ENCODE measurements at regions not wholly inside any gene's neighbourhood (a gene's known extent, or its start where the extent isn't known, plus 50 kb on each side); places are given as distances from the start of the nearest gene placed in this dataset.

DNA sequence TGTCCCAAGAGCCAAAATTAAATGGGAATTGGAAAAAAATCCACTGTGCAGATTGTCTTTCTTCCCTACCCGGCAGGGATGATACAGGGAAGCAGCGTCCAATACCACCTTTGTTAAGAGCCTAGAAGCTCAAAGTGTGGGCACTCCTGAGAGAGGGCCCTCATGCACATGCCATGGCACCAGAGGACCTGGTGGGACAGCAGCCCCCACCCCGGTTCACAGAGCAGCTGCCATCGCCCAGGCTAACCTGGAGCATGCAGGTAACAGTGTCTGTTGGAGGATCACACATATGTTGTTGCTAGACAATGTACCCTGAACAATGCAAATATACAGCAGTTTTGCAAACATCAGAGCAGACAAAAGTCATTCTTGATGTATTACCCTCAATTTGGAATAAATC lies 206.5 kb downstream of the TJP1 start:
- no peak for TF ChIP-seq RARB (CRISPR knock-in tag; IDR thresholded peaks at IDR 0.05)
- TF ChIP-seq, protein P1, sequence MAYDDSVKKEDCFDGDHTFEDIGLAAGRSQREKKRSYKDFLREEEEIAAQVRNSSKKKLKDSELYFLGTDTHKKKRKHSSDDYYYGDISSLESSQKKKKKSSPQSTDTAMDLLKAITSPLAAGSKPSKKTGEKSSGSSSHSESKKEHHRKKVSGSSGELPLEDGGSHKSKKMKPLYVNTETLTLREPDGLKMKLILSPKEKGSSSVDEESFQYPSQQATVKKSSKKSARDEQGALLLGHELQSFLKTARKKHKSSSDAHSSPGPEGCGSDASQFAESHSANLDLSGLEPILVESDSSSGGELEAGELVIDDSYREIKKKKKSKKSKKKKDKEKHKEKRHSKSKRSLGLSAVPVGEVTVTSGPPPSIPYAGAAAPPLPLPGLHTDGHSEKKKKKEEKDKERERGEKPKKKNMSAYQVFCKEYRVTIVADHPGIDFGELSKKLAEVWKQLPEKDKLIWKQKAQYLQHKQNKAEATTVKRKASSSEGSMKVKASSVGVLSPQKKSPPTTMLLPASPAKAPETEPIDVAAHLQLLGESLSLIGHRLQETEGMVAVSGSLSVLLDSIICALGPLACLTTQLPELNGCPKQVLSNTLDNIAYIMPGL (CRISPR knock-in tag; IDR thresholded peaks at IDR 0.05; ENCODE audit: borderline replicate concordance), result no peak
- no peak for TF ChIP-seq ZSCAN20 (CRISPR knock-in tag; IDR thresholded peaks at IDR 0.05)
- TF ChIP-seq JUNB (IDR thresholded peaks at IDR 0.05), result no peak
- ATAC-seq (no peak), FAIRE-seq (no peak), DNase-seq (ENCODE audit: low read depth in 1 of 2, low spot score in 1 of 2) (no peak)
- H3K9me3 ChIP-seq, result no peaks in the 10 kb centered on the region
- no peak overlapping the region for H3K27ac ChIP-seq
- H3K4me1 ChIP-seq, result peaks cover 9% of the 10 kb centered on the region; the same call in 2 of the 3 replicates
- ChIA-PET CTCF (interaction anchor here (1.0 to 1.6 kb wide), 3 partner anchors 13 to 460 kb away, joined by 3 to 4 read pairs (median 4); no protein-coding TSS in a partner anchor), POLR2A (no interaction called here)
- WGBS (ENCODE audit: missing lambda C conversion rate), result 66% methylated on average over 4 of the region's 4 CpGs
- no peak overlapping the region for H3K4me3 ChIP-seq
- no peak overlapping the region for H3K4me2 ChIP-seq

DNA sequence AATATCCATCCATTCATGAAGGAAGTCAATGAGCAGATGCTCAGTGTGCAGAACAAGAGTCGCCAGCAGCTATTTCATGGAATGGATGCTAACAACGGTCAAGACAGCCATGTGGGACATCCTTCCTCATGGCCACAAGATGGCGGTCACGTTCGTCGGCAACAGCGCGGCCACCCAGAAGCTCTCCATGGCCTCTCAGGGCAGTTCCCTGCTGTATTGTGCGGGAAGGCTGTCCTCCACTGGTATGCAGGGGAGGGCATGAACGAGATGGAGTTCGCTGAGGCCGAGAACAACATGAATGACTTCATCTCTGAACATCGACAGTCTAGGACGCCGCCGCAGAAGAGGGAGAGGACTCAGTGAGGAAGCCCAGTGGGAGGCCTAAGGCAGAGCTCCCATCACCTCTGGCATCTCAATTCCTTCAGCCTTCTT lies 208.3 kb downstream of the TJP1 start:
- Histone ChIP-seq H3K4me3 (no peak overlapping the region), H3K4me1 (peaks cover 9% of the 10 kb centered on the region; the same call in 2 of the 3 replicates), H3K27ac (peak overlapping the region in 1 of 2 experiments; percentile 27; a peak in 1 of 6 replicates), H3K9me3 (no peaks in the 10 kb centered on the region), H3K4me2 (peak overlapping the region; percentile 44)
- FAIRE-seq (peak; percentile 99), ATAC-seq (peak; percentile 95 to 98), DNase-seq (ENCODE audit: low read depth in 1 of 2, low spot score in 1 of 2) (peak; percentile 78 to 87)
- TF ChIP-seq ESRRA (IDR thresholded peaks at IDR 0.05; ENCODE audit: borderline replicate concordance, low read length) (no peak), MYC (IDR thresholded peaks at IDR 0.05; ENCODE audit: borderline replicate concordance, low read length) (0 out of 2 replicates have a peak, but pooled peaks have one; percentile 58), JUN (IDR thresholded peaks at IDR 0.05) (no peak), SMC3 (IDR thresholded peaks at IDR 0.05) (peak; percentile 77), HOXB13 (CRISPR knock-in tag; IDR thresholded peaks at IDR 0.05; ENCODE audit: low read depth) (no peak), RAD21 (conservative IDR thresholded peaks at IDR 0.05 in 1 of 2, IDR thresholded peaks at IDR 0.05 in 1 of 2) (peak; percentile 81 to 86), CEBPB (IDR thresholded peaks at IDR 0.05) (no peak)
- TF ChIP-seq, protein P2, sequence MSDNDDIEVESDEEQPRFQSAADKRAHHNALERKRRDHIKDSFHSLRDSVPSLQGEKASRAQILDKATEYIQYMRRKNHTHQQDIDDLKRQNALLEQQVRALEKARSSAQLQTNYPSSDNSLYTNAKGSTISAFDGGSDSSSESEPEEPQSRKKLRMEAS (IDR thresholded peaks at IDR 0.05), result peak; percentile 60; the same call in 1 of the 2 replicates
- TF ChIP-seq, protein P3, sequence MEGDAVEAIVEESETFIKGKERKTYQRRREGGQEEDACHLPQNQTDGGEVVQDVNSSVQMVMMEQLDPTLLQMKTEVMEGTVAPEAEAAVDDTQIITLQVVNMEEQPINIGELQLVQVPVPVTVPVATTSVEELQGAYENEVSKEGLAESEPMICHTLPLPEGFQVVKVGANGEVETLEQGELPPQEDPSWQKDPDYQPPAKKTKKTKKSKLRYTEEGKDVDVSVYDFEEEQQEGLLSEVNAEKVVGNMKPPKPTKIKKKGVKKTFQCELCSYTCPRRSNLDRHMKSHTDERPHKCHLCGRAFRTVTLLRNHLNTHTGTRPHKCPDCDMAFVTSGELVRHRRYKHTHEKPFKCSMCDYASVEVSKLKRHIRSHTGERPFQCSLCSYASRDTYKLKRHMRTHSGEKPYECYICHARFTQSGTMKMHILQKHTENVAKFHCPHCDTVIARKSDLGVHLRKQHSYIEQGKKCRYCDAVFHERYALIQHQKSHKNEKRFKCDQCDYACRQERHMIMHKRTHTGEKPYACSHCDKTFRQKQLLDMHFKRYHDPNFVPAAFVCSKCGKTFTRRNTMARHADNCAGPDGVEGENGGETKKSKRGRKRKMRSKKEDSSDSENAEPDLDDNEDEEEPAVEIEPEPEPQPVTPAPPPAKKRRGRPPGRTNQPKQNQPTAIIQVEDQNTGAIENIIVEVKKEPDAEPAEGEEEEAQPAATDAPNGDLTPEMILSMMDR (IDR thresholded peaks at IDR 0.05), result peak; percentile 72
- TF ChIP-seq, protein P4, sequence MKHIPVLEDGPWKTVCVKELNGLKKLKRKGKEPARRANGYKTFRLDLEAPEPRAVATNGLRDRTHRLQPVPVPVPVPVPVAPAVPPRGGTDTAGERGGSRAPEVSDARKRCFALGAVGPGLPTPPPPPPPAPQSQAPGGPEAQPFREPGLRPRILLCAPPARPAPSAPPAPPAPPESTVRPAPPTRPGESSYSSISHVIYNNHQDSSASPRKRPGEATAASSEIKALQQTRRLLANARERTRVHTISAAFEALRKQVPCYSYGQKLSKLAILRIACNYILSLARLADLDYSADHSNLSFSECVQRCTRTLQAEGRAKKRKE (CRISPR knock-in tag; IDR thresholded peaks at IDR 0.05; ENCODE audit: low read depth), result no peak
- WGBS (ENCODE audit: missing lambda C conversion rate), result 21% methylated on average over 16 of the region's 16 CpGs
- CTCF ChIA-PET, result interaction anchor here (0.6 to 3.9 kb wide), 39 partner anchors 9 to 1471 kb away, joined by 3 to 46 read pairs (median 4); no protein-coding TSS in a partner anchor
- POLR2A ChIA-PET, result no interaction called here

DNA sequence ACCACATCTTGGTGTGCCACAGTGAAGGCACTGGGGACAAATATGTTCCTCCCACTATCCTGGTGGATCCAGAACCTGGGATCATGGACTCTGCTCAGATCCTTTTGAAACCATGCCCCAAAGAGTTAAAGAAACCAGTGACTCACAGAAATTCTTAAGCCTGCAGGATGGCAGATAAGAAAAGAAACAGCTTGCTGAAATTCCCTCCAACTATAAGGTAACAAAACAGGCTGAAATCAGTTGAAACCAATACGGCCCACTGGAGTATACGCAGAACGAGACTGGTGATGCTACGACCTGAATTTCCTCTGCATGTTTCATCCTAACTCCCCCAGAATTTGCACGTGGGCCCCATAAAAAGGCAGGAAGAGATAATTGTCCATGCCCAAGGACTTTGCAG lies 209.6 kb downstream of the TJP1 start:
- ATAC-seq, result no peak
- no peak for TF ChIP-seq CHD4 (IDR thresholded peaks at IDR 0.05; ENCODE audit: borderline replicate concordance)
- TF ChIP-seq, protein P5, sequence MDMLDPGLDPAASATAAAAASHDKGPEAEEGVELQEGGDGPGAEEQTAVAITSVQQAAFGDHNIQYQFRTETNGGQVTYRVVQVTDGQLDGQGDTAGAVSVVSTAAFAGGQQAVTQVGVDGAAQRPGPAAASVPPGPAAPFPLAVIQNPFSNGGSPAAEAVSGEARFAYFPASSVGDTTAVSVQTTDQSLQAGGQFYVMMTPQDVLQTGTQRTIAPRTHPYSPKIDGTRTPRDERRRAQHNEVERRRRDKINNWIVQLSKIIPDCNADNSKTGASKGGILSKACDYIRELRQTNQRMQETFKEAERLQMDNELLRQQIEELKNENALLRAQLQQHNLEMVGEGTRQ (IDR thresholded peaks at IDR 0.05), result no peak
- TF ChIP-seq POLR2A (IDR thresholded peaks at IDR 0.05; ENCODE audit: low read length), result no peak
- no peak for TF ChIP-seq CBX8 (IDR thresholded peaks at IDR 0.05)
- TF ChIP-seq HOXB13 (CRISPR knock-in tag; IDR thresholded peaks at IDR 0.05; ENCODE audit: low read depth), result no peak
- TF ChIP-seq JUNB (IDR thresholded peaks at IDR 0.05), result no peak
- TF ChIP-seq ESRRA (IDR thresholded peaks at IDR 0.05; ENCODE audit: borderline replicate concordance, low read length), result no peak
- TF ChIP-seq MAFK (IDR thresholded peaks at IDR 0.05; ENCODE audit: partially characterized antibody), result no peak
- no peak for TF ChIP-seq MYC (IDR thresholded peaks at IDR 0.05; ENCODE audit: borderline replicate concordance, low read length)
- TF ChIP-seq, protein P6, sequence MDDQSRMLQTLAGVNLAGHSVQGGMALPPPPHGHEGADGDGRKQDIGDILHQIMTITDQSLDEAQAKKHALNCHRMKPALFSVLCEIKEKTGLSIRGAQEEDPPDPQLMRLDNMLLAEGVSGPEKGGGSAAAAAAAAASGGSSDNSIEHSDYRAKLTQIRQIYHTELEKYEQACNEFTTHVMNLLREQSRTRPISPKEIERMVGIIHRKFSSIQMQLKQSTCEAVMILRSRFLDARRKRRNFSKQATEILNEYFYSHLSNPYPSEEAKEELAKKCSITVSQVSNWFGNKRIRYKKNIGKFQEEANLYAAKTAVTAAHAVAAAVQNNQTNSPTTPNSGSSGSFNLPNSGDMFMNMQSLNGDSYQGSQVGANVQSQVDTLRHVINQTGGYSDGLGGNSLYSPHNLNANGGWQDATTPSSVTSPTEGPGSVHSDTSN (IDR thresholded peaks at IDR 0.05), result no peak
- TF ChIP-seq CEBPB (IDR thresholded peaks at IDR 0.05), result no peak
- ChIA-PET POLR2A (no interaction called here), CTCF (interaction anchor here (1.1 to 3.9 kb wide), 9 partner anchors 10 to 464 kb away, joined by 3 to 46 read pairs (median 9); no protein-coding TSS in a partner anchor)
- Histone ChIP-seq H3K27ac (no peak overlapping the region), H3K4me3 (no peak overlapping the region), H3K4me1 (peaks cover 9% of the 10 kb centered on the region; the same call in 2 of the 3 replicates), H3K4me2 (no peak overlapping the region), H3K9me3 (no peaks in the 10 kb centered on the region)
- WGBS (ENCODE audit: missing lambda C conversion rate), result 58% methylated on average over 5 of the region's 5 CpGs
- FAIRE-seq, result no peak
- no peak for DNase-seq (ENCODE audit: low read depth in 1 of 2, low spot score in 1 of 2)
